Endodermal cell (in vitro differentiated cells): ENCODE measurements at regions not wholly inside any gene's neighbourhood (a gene's known extent, or its start where the extent isn't known, plus 50 kb on each side); places are given as distances from the start of the nearest gene placed in this dataset.

Experiments used
- DNase-seq: peaks from one replicate; pipeline ENCODE4 v3.0.0-alpha.2; 2017
- H3K27ac ChIP-seq: 2 replicates; pipeline ENCODE4 v1.5.1; 2013; ENCODE audit warnings: mild to moderate bottlenecking, low read depth, low read length, moderate library complexity
- H3K27me3 ChIP-seq: 2 replicates; pipeline ENCODE4 v1.6.1; 2013; ENCODE audit warnings: mild to moderate bottlenecking, low read length, moderate library complexity; ENCODE audit not compliant: insufficient read depth, control insufficient read depth, poor library complexity, severe bottlenecking
- H3K36me3 ChIP-seq: 2 replicates; pipeline ENCODE4 v1.7.0; 2013; ENCODE audit warnings: mild to moderate bottlenecking, low read length, moderate library complexity; ENCODE audit not compliant: control insufficient read depth, insufficient read depth
- H3K4me1 ChIP-seq: one replicate; pipeline ENCODE4 v1.7.0; 2013; ENCODE audit warnings: low read length; ENCODE audit not compliant: control insufficient read depth, insufficient read depth
- H3K4me3 ChIP-seq: 2 replicates; pipeline ENCODE4 v1.5.1; 2013; ENCODE audit warnings: mild to moderate bottlenecking, low read length, moderate library complexity
- H3K9ac ChIP-seq: 2 replicates; pipeline ENCODE4 v1.6.1; 2013; ENCODE audit warnings: mild to moderate bottlenecking, low read length, moderate library complexity; ENCODE audit not compliant: poor library complexity, severe bottlenecking; ENCODE audit errors: extremely low read depth
- H3K9me3 ChIP-seq: 2 replicates; pipeline ENCODE4 v1.6.1; 2013; ENCODE audit warnings: mild to moderate bottlenecking, low read length, moderate library complexity; ENCODE audit not compliant: control insufficient read depth
- H3K27ac Mint-ChIP-seq: 2 replicates; pipeline ENCODE4 v1.8.0; 2020; ENCODE audit warnings: mixed read lengths
- H3K27me3 Mint-ChIP-seq: 2 replicates; pipeline ENCODE4 v1.8.0; 2021; ENCODE audit warnings: mild to moderate bottlenecking, mixed read lengths; ENCODE audit not compliant: insufficient read depth
- H3K36me3 Mint-ChIP-seq: 2 replicates; pipeline ENCODE4 v1.8.0; 2020; ENCODE audit warnings: low read depth, mixed read lengths
- H3K4me1 Mint-ChIP-seq: 2 replicates; pipeline ENCODE4 v1.8.0; 2020; ENCODE audit warnings: mixed read lengths
- H3K4me3 Mint-ChIP-seq: 2 replicates; pipeline ENCODE4 v1.8.0; 2020; ENCODE audit warnings: mild to moderate bottlenecking, moderate library complexity, mixed read lengths
- H3K9me3 Mint-ChIP-seq: 2 replicates; pipeline ENCODE4 v1.8.0; 2020; ENCODE audit warnings: mild to moderate bottlenecking, mixed read lengths
- CTCF ChIP-seq: fragments of 200-600 bp; sonication (generic); conservative IDR thresholded peaks from 2 replicates; pipeline ENCODE4 v1.5.0; 2021; ENCODE audit warnings: antibody characterized with exemption, mild to moderate bottlenecking
- WGBS, 2 experiments: methylation state at CpG; one replicate each; pipeline versions ENCODE4 v1.1.5 to v1.1.7; 2013; ENCODE audit warnings: missing lambda C conversion rate in 2 of 2, mixed read lengths in 1 of 2; ENCODE audit not compliant: insufficient coverage in 1 of 2, insufficient read length in 1 of 2; 5-methylcytosine and 5-hydroxymethylcytosine counted together

- Mint-ChIP-seq H3K27ac (no peak overlapping the region), H3K4me1 (peaks cover 15% of the 10 kb centered on the region), H3K9me3 (no peaks in the 10 kb centered on the region), H3K27me3 (peaks cover 21% of the 10 kb centered on the region), H3K36me3 (no peaks in the 10 kb centered on the region), H3K4me3 (no peak overlapping the region)
- whole genome bisulfite sequencing, 2 experiments: 97 to 100% methylated on average over 2 to 3 of the region's 3 CpGs
- Histone ChIP-seq H3K4me1 (peaks cover 4% of the 10 kb centered on the region), H3K36me3 (no peaks in the 10 kb centered on the region), H3K27ac (no peak overlapping the region), H3K9me3 (no peaks in the 10 kb centered on the region), H3K27me3 (peaks cover 35% of the 10 kb centered on the region), H3K4me3 (no peak overlapping the region), H3K9ac (no peak overlapping the region)
- DNase-seq: no peak
- TF ChIP-seq CTCF: no peak
These were observed 252.6 kb downstream of the ACTL7B start for GRCh38 chr9:108603141-108603540.

GRCh38 chr9:108600896-108601295, 254.9 kb downstream of the ACTL7B start:
- no peak for DNase-seq
- Histone ChIP-seq H3K9me3 (no peaks in the 10 kb centered on the region), H3K27ac (no peak overlapping the region), H3K9ac (no peak overlapping the region), H3K4me3 (no peak overlapping the region), H3K27me3 (peaks cover 35% of the 10 kb centered on the region), H3K36me3 (no peaks in the 10 kb centered on the region), H3K4me1 (peaks cover 4% of the 10 kb centered on the region)
- Mint-ChIP-seq H3K4me3 (no peak overlapping the region), H3K27ac (no peak overlapping the region), H3K27me3 (peaks cover 21% of the 10 kb centered on the region), H3K9me3 (no peaks in the 10 kb centered on the region), H3K36me3 (no peaks in the 10 kb centered on the region), H3K4me1 (peaks cover 22% of the 10 kb centered on the region)
- 79 to 82% methylated on average over 4 of the region's 4 CpGs for WGBS, 2 experiments
- no peak for TF ChIP-seq CTCF

- no peak overlapping the region for H3K27ac Mint-ChIP-seq
- Histone ChIP-seq H3K27ac (no peak overlapping the region), H3K36me3 (no peaks in the 10 kb centered on the region), H3K9me3 (no peaks in the 10 kb centered on the region), H3K4me1 (peaks cover 4% of the 10 kb centered on the region), H3K27me3 (peaks cover 40% of the 10 kb centered on the region), H3K9ac (no peak overlapping the region), H3K4me3 (no peak overlapping the region)
- H3K36me3 Mint-ChIP-seq: no peaks in the 10 kb centered on the region
- DNase-seq: no peak
- TF ChIP-seq CTCF: no peak
- H3K4me3 Mint-ChIP-seq: no peak overlapping the region
- peaks cover 26% of the 10 kb centered on the region for H3K4me1 Mint-ChIP-seq
- H3K27me3 Mint-ChIP-seq: peaks cover 28% of the 10 kb centered on the region
- H3K9me3 Mint-ChIP-seq: no peaks in the 10 kb centered on the region
- 71% methylated on average over 1 of the region's 1 CpG; no CpG with 5 or more reads in 1 of the 2 experiments for WGBS, 2 experiments
These were observed 256.2 kb downstream of the ACTL7B start for GRCh38 chr9:108599571-108599970.
